HG03565 (cell line): ENCODE measurements at regions not wholly inside any gene's neighbourhood (a gene's known extent, or its start where the extent isn't known, plus 50 kb on each side); places are given as distances from the start of the nearest gene placed in this dataset.
"Not testable (repeated sequence)": the region's sequence is repeated elsewhere in the genome, so short reads cannot be mapped to it uniquely, and the experiment has no call there.

Experiments
- ATAC-seq: cut with Tn5 transposase; IDR thresholded peaks from one replicate; pipeline ENCODE4 v1.9.1; 2021; ENCODE audit warnings: mild to moderate bottlenecking, moderate library complexity; ENCODE audit not compliant: unreplicated experiment

DNA sequence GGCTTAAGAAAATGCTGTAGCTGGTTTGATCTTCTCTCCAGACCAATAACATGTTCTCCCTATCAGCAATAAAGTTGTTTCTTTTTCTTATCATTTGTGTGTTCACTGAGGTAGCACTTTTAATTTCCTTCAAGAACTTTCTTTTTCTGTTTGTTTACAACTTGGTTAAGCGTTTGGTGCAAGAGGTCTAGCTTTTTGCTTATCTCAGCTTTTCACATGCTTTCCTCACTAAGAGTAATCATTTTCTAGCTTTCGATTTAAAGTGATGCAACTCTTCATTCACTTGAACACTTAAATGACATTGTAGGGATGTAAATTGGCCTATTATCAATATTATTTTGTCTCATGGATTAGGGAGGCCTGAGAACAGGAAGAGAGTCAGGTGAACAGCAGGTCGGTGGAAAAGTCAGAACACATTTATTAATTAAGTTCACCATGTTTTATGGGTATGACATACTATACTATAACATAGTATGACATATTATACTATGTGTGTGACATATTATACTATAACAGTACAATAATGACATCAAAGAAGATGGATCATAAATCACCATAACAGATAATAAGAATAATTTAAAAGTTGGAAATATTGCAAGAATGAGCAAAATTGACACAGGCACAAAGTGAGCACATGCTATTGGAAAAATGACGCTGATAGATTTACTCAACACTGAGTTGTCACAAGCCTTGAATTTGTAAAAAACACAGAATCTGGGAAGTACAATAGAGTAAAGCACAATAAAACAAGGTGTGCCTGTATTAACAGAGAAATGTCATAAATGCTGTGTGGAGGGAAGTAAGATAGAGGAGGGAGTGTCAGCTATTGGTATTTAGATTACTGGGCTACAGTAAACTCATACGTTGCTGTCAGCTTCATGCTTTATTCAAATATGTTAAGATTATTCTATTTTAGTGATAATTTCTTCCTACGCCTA lies 218.6 kb upstream of the SLC7A11 start:
- ATAC-seq, result no peak

DNA sequence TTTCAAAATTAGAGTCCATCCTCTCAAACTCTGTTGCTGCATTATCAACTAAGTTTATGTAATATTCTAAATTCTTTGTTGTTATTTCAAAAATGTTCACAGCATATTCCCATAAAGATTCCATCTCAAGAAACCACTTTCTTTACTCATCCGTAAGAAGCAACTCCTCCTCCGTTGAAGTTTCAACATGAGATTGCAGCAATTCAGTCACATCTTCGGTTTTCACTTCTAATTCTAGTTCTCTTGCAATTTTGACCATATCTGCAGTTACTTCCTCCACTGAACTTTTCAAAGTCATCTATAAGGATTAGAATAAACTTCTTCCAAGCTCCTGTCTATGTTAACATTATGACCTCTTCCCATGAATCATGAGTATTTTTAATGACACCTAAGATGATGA lies 216.6 kb upstream of the SLC7A11 start:
- no peak for ATAC-seq

DNA sequence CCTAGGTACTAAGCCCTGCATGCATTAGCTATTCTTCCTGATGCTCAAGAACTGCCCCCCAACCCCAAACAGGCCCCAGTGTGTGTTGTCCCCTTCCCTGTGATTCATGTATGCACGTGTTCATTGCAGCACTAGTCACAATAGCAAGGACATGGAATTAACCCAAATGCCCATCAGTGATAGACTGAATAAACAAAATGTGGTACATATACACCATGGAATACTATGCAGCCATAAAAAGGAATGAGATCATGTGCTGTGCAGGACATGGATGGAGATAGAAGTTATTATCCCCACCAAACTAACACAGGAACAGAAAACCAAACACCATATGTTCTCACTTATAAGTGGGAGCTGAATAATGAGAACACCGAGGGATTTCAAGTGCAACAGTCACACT lies 214.2 kb upstream of the SLC7A11 start:
- not testable (repeated sequence) for ATAC-seq

DNA sequence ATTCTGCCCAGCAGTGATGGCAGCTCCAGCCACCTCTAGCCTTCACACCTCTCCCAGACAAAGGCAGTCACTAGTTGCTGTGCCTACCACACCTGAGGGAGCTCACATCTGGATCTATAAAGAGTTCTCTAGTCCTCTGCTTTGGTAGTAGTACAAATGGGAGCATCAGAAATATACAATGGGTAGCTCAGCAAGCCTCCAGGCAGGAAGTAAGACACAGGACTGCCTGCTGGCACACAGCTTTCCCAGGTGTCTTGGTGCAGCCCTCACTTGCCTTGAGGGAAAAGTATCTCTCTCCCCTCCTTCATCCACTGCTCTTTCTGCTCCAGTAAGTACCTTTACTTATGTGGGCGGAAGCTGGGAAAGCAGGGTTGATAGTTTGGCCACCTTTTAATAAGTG lies 212.9 kb upstream of the SLC7A11 start:
- no peak for ATAC-seq

DNA sequence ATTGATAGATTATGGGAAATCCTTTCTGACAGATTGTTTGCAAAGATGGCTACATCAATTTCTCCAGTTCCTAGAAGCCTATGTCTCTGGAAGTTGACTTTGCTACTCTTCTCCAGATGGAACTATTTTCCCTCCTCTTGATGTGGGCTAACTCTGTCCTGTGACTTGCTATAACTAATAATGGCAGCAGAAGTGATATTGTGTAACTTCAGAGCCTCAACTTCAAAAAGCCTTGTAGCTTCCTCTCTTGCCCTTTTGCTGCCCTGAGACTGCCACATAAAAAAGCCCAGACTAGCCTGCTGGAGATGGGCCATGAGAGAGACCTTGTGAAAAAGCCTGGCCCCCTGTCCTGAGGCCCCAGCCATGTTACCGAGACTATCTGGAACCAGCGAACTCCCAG lies 210.7 kb upstream of the SLC7A11 start:
- ATAC-seq, result no peak

DNA sequence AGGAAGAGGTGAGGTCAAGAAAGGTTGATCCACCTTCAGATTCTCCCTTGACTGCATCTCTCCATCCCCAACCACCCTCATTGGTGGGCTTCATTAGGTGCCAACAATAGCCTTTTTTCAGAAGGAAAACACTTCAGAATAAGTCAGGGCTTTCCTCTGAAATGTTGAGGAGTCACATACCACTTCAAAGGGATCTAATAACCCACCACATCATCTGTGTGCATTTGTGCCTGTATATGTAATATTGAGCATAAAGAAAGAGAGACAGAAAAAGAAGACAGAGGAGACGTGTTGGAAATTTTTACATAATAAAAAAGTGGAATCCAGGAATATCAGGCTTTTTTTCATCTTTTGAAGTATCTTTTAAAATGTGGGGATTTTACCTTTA lies 209.1 kb upstream of the SLC7A11 start:
- ATAC-seq, result no peak

DNA sequence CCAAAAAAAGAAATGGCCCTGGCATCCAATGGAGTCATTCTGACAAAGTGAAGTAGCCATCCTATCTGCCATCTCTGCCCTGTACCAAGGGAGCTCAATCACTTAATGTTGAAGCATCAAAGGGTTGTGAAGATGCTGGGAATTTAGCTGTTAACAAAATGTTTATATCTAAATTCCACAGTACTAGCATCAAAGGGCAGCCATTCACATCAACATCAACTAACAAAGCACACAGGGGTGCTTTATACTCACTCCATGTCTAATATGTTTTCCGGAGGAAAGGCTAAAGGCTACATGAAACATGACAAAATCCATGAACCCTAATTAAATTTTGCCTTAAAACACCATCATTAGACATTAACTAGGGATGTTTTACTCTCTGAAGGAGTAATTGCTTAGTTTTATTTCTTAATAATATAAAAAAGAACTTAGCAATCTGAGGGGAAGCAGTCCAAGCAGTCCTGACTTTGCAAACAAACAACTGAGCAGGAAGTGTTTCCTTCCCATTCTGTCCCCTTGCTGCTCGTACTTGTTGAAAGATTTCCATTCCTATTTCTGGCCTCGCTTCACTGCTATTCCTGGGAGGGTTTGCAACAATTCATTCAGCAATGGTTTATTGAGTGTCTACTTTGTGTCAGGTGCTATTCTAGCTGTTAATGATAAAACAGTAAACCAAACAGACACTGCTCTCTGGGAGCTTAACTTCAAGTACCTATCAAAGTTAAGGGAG lies 208.6 kb upstream of the SLC7A11 start:
- no peak for ATAC-seq

DNA sequence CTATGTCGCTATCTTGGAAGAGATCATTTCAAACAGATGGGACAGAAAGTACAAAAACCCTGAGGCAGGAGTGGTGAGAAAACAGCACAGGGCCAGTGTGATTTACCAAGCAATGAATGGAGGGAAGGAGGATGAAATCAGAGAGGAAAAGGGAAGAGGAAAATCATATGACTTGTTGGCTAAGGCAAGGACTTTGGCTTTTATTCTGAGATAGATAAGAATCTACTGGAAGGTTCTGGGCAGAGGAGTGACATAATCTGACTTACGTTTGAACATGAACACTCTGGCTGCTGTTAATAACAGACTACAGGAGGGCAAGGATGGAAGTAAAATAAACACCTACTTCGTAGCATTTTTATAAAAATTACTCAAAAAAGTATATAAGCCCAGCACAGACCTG lies 207.8 kb upstream of the SLC7A11 start:
- ATAC-seq, result no peak

DNA sequence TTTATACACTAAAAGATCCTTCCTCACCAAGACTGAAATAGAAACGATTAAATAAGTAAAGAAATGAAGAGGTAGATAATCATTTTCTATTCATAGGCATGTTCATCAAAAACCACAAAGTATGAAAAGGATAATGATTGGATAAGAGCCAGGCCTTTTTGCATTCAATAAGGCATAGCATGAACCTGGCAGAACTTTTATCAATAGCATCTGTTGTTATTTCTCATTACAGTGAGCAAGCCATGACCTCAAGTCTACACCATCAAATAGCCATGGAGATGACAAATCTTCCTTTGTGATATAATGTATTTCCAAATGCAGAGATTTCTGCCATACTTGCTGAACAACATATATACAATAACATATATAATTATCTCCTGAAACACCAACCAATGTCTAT lies 206.0 kb upstream of the SLC7A11 start:
- ATAC-seq, result no peak

DNA sequence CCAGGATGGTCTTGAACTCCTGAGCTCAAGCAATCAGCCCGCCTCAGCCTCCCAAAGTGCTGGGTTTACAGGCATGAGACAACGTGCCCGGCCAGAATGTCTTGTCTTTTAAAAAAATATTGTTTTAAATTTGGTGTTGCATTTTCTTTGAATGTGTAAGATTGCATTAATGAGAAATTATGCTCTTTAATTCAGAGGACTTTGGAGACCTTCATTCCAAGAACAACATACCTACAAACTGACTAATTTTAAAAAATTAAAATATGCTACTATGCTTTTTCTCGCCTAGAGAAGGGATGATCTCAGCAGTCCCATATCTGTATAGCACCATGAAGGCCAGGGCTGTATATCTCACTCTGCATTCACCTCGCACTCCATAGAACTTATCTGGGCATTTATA lies 204.3 kb upstream of the SLC7A11 start:
- ATAC-seq, result no peak

DNA sequence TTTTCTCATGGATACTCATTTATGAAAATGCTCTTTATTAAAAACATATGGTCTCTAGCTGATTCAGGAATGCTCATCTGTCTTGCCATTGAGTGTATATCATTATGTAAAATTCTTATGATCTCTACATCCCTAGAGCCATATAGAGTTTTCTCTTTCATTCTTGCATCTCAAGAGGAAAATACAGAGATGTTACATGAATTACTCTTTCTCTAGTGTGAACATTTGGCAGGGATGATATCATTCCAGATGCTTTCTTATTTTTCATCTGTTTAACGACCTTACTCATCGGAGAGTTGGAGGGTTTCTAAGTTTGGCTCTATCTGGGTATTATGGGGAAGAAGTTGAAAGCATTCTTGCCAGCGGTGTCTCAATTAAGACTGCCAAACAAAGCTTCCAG lies 202.9 kb upstream of the SLC7A11 start:
- ATAC-seq, result no peak

DNA sequence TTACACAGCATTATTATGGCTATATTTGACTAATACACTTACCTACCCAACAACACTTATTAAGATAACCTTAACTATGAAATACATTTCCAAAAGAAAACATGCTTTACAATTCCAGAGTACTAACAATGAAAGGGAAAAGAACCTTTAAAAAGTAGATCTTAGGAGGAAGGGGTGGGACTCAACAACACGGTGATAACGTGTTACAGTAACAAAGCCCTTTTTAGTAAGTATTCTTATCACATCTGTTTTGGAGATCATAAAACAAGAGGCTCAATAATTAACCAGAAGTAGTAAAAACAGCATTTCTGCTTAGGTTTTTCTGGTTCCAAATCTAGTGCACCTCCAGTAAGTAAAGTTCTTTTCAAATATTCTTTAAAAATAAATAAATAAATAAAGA lies 202.1 kb upstream of the SLC7A11 start:
- ATAC-seq, result no peak

DNA sequence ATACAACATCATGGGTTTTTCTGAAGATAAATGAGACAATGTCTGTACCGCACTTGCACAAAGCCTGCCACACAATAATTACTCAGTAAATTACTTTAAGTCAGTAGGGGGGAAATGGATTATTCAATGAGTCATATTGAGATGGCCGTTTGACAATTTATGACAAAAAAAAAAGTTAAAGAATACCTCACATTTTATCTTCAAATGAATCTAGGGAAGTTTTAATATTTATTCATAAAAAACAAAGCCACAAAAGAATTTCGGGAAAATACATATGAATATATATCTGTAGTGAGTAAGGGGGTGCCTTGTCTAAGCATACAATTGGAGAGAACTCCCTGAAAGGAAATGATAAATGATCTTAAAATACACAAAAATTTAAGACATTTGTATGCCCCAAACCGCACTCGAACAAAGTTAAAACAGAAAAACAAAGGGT lies 197.0 kb upstream of the SLC7A11 start:
- ATAC-seq, result no peak

DNA sequence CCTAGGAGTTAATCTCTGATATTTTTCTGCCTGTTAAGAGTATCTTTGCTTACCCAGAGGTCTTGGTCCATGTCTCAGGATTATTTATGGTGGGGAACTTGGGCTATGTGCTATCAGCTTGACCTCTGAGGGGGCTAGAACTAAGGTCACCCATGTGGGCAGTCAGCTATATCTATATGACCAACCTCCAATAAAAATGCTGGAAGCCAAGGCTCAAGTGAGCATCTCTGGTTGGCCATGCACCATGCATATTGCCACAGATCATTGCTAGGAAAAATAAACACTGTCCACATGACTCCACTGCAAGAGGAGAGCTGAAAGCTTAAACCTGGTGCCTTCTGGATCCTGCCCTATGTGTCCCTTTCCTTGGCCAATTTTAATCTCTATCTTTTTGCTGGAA lies 196.5 kb upstream of the SLC7A11 start:
- ATAC-seq, result no peak

DNA sequence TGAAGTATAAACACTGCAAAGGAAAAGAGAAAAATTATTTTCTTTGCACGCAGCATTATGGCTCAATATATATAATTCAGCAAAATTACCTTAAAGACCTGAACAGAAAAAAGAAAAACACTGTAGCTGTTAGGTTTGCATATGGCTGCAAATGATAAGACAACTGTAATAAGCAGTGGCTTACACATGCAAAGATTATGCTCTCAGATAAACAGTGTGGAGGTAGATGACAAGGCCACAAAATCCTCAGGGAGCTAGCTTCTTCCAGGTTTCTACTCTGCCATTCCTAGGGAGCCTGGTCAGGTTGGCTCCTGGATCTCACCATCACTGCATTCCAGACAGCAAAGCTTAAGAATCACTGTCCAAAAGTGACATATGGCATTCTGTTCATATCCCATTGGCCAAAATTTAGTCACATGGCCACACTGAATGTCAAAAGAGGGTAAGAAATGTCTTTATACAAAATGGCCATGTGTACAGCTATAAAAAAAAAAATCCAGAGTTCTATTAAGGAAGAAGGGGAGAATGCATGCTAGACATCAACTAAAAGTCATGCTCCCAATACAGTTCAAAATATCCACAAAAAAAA lies 195.2 kb upstream of the SLC7A11 start:
- ATAC-seq, result no peak

DNA sequence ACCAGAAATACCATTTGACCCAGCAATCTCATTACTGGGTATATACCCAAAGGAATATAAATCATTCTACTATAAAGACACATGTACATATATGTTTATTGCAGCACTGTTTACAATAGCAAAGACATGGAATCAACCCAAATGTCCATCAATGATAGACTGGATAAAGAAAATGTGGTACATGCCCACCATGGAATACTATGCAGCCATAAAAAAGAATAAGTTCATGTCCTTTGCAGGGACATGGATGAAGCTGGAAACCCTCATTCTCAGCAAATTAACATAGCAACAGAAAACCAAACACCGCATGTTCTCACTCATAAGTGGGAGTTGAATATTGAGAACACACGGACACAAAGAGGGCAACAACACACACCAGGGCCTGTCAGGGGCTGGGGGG lies 193.6 kb upstream of the SLC7A11 start:
- ATAC-seq, result not testable (repeated sequence)

DNA sequence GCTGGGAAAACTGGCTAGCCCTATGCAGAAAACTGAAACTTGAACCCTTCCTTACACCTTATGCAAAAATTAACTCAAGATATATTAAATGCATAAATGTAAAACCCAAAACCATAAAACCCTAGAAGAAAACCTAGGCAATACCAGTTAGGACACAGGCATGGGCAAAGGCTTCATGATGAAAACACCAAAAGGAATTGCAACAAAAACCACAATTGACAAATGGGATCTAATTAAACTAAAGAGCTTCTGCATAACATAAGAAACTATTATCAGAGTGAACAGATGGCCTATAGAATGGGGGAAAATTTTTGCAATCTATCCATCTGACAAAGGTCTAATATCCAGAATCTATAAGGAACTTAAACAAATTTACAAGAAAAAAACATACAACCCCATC lies 192.9 kb upstream of the SLC7A11 start:
- ATAC-seq, result not testable (repeated sequence)

DNA sequence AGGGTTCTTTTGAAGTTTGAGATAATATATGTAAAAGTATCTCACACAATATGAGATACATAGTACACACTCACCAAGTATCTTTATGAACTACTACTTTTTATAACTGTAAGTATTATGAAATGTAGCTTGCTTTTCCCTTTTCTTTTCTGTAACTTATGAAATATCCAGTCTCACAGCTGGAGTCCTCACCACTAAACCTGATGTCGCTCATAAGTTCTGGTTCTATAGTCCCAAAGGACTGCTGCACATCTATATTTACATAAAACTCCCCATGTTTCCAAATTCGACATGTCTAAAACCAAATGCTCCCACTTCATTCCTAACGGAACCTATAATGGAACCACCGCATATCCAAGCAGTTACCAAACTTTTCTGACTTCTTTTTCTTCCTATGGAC lies 186.5 kb upstream of the SLC7A11 start:
- ATAC-seq, result no peak

DNA sequence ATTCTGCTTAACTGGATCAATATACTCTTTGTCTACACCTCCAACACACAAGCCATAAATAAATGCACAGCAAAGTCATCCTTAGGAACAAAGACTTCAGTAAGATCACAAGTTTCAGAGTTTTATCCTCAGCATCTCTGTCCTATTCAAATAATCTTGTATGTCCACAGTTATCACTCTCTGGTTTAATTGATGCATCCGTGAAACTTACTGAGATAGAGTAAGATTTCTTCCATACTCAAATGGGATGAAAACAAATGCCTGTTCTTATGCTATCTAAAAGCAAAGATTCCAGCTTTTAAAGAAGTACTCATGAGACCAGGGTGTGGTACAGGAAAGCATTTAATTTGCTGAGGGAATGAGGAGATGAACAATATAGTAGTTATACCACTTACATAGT lies 184.6 kb upstream of the SLC7A11 start:
- ATAC-seq, result no peak

DNA sequence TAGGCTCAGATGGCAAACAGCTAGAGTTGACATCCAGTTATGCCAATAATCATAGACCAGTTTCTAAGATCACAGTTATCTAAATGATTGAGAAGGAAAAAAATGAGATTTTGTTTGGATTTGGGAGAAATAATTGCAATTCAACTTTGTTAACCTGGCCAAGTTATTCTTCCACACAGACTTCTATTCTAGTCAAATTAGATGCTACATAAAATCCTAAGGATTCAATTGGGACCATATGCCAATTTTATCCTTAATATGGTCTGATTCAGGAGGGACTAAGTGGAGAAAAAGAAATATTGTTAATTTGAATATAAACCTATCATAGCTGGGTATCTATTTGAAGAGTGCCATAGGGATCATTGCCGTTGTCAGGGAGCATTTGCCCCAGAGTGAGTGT lies 178.3 kb upstream of the SLC7A11 start:
- no peak for ATAC-seq

DNA sequence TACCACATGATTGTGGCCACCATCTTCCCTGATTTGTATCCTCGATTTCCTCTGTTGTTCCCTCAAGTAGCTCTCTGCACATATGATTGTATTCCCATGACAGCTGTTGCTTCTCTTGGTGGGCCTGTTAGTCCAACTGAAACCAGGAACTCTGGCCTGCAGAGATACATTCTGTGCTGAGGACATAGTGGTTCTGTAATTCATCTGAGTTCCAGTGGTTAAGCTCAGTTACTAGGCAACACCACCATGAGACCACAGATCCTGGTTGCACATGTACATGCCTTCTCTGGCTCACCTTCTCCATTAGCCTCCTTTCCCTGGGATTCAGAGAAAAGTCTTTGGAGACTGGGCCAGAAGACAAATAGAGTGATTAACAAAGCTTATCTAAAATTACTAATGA lies 172.1 kb upstream of the SLC7A11 start:
- no peak for ATAC-seq

DNA sequence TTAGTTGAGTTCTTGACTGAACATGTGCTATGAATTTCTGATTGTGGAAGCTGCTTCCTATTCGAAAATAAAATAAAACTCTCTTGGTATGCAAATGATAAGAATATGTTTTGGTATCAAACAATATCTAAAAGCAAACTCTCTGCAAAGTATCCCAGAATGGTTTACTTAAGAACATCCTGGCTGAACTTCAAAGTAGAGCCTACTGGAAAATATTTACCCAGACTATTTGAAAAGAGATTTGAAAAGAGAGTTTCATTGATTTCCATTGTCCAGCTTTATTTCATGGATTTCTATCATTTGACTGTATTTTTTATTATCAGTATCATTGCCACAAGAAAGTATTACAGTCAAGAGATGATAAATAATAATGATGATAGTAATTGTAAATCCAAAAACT lies 171.1 kb upstream of the SLC7A11 start:
- ATAC-seq, result no peak
